ENCODE measurements at regions not wholly inside any gene's neighbourhood (a gene's known extent, or its start where the extent isn't known, plus 50 kb on each side); places are given as distances from the start of the nearest gene placed in this dataset.

DNA sequence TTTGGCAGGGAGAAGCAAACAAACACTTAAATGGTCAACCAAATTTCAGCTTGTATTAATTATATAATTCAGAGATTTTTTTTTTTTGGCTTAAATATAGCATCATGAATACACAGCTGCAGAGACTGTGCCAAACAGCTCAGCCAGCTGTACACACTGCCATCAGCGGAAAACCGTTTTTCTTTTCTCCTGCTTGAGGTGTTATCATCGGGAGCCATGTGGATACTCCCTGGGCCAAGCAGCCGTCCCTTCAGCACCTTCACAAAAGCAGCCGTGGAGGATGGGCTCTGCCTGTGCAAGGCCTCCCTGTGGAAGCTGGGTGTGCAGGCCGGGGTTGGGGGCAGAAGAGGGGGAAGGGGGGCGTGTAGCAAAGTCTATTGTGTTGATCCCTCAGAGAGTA, 85.0 kb downstream of the NUF2 start:
- DNase-seq, result no peak

DNA sequence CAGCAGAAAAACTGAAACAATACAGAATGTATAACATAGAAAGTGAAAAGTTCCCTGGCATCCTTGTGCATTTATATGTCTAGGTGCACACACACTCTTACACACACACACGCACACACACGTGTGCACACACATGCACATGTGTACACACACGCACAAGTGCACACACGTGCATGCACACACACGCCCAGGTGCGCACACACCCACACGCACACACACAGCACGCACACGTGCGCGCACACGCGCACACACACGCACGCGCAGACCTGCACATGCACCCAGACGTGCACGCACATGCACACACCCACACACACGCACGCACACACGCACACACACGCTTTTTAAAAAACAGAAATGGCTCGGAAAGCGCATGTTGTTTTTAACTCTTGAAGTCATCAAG, 86.5 kb downstream of the NUF2 start:
- DNase-seq, result no peak

DNA sequence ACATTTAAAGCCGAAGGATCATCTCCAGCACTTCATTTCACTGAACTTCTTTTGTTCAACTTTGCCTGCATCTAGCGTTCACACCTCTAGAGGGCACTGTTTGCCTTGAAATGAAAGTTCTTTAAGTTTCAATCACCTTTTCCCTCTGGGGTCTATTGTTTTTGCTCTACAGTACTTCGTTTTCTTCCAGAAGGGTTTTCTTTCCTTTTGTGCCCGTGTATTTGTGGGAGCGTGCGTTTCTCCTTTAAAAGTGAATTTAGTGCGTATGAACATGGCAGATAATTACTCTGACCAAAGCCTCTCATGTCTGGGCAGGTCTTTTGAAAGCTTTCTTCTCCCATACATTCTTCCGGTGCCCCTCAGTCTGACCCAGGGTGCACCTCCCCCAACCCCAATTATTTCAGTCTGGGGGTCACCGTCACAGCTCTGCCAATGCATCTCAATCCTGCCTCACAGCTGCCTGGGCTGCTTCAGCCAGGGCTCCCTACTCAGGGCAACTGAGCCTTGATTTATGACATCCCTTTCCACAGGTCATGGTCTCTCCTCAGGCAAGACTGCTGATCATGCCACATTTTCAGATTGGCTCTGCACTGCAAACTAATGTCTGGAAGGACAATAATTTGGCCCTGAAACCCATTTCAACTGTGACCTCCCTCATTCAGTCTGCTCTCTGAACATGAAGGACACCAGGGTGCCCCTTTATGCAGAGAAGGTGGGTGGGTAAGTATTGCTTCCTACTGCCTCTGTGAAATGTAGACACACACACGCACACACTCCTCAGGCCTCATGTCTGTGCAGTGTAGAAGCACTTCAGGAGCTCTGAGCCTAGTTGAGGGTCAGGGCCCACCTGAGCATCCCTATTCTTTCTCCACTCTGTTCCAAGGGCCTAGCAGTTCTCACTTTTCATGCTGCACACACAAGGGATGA, 88.6 kb downstream of the NUF2 start:
- DNase-seq, result peak; percentile 57

DNA sequence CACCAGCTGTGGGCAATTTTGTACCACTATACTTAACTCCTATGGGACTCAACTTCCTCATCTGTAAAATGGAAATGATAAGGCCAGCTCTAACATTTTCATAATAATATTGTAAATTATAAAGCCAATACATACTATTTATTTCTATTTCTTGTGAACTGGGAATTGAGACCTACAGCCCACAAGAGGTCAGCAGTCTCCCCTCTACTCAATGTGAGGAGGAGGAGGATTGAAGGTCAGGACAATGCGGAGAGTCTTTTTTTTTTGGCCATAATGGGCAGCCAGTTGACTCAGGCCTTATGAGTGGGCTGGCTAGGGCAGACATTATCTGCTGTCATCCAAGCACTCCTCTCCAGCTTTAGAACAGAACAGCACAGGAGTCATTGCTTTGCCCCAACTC, 90.5 kb downstream of the NUF2 start:
- no peak for DNase-seq

DNA sequence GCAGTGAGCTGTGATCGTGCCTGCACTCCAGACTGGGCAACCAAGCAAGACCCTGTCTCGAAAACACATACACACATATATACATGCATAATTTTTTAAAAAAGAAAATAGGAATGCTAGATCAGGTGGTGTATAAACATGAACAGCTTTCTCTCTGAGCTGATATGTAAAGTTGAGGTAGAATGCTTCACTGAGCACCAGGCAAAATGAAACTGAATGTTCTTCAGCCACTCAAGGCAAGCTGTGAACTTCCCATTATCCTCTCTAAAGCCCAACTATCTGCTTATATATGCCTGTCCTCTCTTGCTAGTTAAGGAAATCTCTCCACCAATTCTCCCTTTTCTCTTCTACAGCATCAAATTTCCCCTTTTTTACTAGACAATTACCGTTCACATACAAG, 93.0 kb downstream of the NUF2 start:
- no peak for DNase-seq

DNA sequence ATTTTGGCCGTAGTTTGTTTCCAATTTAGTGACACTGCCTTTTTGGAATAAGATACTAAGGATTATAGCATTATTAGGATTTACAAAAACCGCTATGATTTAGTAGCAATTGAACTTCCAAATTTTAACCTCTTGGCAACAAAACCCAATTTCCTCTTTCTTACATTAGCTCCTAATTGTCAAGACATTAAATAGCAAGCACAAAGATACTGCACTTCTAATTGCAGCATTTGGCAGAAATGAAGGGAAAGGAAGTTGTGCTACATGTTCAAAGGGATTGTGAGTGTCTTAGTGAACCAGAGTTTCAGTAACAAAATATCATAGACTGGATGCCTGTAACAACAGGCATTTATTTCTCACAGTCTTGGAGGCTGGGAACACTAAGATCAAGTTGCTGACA, 99.9 kb downstream of the NUF2 start:
- no peak for DNase-seq

DNA sequence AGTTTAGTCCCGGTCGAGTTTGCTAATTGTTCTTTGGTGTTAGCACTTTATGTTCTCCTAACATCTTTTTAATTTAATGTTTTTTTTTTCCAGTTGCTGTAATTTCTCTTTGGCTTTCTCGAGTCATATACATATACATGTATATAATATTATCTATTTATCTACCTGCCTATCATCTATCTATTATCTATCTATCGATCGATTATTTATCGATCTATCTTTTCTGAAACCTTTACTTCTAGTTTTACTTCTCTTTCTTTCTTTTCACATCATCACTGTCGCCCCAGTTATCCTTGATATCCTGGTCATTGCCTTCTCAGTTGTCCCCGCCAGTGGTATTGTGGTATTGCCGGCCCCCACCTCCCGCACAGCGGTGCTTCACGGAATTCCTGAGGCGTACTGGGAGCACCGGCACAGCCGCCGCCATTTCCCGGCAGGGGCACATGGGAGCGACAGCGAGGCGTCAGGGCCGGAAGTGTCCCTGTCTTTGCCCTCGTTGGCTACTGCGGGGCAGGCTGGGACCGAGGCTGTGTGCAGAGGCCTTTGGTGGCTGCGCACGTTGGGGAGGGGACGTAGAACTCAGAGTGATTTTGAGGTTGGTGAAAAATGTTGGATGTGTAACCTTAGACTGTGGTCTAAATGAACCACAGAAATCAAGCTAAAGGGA, 101.1 kb downstream of the NUF2 start:
- no peak for DNase-seq

DNA sequence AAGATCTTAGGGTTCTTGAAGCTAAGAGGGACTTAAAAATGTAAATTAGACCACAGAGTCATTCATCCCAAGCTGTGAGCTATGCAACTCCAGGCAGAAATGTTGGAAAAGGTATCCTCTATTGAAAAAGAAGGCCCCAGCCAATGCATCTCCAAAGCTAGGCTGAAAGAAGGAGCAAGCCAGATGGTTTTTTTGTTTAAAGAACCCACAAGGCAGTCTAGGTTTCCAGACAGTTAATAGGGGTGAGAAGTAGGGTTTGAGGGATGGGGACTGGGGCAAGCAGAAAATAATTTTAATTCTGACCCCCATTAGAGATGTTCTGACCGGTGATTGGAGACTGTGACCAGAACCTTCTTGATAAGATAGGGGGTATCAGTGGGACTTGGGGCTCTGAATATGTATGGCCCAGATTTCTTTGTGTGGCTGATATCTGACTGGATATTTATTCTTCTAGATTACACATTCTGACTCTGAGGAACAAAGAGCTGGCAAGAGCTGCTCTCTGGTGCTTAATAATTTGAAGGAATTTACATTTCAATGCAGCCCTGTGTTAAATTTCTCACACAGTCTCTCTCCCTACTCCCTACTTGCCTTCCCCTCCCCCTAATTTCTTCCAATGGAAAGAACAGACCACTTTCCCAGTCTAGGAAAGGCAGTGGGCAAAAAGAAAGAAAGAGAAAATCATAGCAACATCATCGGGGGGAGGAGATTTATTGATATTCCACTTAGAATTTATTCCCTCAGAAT, 104.9 kb downstream of the NUF2 start:
- DNase-seq, result no peak

DNA sequence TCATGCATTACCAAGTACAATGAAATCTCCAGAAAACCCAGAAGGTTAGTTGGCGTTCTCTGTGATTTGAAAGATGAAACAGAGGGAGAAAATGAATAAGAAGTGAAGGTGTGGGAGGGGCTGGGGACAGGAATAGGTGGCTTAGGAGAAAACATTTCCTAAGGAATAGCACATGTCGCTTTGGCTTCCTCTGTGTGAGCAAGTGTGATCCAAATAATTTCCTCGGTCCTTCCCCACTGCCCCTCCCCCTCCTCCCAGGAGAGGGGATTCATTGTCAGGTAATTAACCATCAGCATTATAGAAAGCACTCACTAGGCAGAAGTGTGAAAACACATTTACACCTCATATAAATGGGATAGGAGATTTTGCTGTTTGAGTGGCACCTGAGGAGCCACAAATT, 105.5 kb downstream of the NUF2 start:
- DNase-seq, result no peak

DNA sequence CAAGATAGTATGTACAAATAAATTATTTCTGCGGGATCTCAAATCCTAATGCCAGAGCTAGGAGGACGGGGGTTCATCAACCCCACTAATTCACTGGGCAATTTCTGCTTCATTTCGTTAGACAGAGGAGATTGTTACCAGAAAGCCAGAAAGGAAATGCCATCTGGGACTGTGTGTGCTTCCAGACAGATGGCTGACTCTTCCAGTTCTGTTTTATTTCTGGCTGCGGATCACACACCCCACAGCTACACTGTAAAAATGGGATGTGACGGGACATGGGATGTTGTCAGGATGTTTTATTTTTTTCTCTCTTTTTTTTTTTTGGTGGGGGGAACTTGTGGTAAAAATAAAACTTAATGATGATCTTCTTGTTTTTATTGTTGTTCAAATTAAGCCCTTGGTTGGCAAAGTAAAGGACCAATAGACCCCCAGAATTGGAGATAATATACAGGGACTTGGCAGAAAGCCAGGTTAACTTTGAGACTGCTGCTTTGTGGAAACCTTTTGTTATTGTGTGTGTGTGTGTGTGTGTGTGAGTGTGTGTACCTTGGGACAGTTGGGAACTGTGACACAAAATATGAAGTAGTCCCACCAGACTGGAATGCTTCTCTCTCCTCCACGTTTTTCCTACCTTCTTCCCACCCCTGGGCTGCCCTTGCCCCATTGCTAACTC, 114.5 kb downstream of the NUF2 start:
- no peak for DNase-seq

DNA sequence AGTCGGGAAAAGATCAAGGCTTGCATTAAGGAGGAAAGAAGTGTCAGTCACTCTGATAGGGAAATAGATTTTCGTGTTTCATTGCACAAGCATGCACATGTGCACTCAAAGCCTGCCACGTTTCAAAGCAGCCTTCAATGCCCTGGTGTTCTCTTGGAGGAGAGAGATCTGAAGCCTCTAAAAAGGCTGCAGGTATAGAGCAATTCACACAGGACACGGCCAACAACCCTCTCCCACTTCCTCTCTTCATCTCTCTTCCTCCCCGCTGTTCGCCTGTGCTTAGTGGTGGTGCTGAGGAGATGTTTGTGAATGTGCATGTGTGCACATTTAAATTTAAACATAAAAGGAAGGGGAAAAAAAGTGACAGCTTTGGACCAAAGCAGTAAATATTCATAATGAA, 117.7 kb downstream of the NUF2 start:
- DNase-seq, result no peak

DNA sequence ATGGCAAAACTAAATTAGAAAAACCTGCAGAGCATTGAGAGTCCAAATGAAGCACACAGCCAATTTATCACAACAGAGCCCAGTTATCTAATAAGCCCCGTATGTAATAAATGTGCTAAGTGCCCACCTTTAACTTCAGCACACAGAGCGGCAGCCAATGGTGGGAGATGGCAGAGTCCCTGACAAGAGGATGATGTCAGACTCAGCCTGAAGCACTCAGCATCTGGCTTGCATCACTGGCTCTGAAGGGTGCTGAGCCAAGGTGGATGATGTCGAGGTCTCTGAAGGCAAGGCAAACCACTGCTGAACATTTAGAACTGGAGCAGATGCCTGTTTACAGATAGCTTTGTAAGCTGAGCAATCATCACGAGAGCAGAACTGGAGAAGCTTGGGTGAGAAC, 118.3 kb downstream of the NUF2 start:
- DNase-seq, result no peak

DNA sequence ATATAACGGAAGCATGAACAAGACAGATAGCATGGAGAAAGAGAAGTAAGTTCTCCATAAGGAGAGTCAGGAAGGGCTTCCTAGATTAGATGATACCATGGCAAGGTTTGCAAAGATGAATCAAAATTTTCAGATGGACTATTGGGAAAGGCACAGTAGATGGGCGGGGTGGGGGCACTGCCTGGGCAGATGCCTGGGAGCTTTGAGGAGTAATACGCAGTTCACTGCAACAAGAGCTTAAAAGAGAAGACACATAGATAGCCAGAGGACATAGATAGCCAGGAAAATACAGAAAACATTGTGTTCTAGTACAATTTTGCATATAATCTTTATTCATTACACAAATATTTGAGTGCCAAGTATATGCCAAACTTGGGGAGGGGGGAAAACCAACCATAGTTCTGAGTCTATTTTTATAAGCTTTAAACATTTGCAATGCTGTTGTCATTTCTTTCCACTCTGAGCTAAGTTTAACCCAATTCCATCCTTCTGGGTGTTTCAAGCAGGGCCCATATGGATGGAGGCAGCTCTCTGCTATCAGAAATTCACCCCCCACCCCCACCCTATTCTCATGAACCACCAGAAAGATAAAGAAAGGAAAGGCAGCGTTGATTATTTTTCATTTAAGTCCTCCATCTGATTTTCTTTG, 120.6 kb downstream of the NUF2 start:
- DNase-seq, result no peak

DNA sequence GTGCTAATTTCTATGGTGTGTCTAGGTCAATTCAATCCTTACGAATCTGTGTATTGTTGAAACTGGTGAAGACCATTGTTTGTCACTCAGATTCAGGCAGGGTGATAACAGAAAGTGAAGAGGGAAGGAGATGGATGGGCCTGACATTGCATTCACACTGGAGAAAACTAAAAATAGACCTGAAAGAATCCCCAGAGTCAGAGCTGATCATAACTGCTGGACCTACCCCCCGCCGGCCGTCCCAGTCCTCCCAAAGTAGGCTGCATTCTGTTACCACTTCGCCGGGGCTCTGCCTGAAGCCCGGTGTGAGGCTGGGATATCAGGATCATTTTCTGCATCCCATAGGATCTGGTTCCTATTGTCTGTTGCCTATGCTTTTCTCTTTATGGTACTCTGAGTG, 121.1 kb downstream of the NUF2 start:
- DNase-seq, result no peak

DNA sequence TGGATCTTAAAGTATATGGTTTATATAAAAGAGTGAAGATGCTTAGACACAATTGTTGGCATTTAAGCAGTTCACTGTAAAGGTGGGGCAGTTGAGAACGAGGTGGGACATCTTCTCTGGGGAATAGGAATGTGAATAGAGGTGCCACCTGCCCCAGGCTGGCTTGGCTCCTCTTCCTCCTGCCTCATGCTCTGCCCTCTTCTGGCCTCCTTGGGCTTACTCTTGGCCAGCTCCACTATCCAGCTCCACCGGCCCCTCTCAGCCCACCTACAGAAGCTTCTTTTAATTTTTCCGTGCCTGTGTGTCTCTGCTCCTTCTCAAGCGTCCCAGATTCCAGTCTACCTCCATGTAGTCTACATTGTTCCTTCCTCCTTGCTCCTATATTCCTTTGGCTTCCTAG, 122.1 kb downstream of the NUF2 start:
- DNase-seq, result no peak

DNA sequence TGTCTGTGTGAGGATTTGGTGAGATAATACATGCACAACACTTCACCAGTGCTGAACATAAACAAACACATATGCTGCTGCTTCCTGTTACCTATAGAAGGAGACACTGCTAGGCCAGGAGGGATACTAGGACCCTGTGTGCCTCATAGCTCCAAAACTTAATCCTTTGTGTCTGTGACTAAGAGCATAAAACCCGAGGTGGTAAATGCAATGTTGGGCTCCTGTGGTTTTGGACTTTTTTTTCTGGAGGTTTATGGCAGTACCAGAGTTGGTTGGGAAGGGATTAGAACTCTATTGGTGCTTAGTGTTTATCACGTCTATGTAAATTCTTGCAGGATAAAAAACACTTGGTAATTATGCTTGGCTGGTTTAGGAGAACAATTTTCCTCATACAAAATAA, 122.9 kb downstream of the NUF2 start:
- DNase-seq, result no peak

DNA sequence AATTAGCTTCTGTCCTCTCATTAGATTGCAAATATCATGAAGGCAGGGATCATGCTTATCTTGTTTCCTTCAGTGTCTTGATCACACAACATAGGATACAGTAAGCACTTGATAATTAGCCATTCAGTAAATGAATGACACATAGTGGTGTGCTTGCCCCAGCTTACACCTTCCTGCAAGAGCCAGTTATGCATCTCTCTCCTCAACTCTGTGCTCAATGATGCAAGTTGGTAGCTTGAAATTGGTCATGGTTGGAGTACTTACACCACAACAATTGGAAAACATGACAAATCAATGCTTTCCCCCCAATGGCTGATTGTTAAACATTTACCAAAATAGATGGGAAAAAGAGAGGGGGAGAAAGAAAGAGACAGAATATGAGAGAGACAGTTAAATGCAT, 129.2 kb downstream of the NUF2 start:
- DNase-seq, result no peak

DNA sequence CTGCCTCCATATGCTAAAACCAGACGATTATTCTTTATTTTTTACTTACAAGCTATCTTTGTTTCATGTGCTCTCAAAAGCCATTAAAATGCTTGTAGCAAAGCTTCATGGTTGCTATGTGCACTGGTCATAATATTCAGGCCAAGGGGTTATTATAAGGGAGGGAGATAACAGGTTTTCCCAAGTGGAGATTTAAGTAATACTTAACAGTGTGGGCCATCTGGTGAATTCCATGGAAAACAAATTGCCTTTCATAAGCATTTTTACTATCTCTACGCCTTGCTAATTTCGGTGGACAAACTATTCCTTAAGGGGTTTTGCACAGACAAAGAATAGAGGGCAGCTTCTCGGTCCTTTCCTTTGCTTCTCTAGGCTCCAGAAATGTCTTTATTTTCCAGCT, 137.8 kb downstream of the NUF2 start:
- DNase-seq, result no peak

DNA sequence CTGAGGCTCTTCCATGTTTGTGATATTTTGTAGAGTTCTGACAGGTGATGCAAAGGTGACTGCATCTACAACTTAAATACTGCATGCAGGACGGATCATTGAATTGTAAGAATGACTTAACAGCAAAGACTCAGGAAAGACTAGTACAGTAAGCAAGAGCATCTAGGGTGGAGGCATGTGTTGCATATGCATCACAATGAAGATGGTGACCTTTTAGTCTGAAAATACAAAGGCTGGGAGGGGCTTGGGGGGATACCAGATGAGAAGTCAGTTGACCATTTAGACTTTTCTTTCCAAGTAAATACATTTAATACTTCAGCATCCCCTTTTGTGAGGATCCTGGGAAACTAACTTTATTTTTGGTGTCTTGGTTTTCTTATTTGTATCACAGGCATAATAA, 145.5 kb downstream of the NUF2 start:
- no peak for DNase-seq

DNA sequence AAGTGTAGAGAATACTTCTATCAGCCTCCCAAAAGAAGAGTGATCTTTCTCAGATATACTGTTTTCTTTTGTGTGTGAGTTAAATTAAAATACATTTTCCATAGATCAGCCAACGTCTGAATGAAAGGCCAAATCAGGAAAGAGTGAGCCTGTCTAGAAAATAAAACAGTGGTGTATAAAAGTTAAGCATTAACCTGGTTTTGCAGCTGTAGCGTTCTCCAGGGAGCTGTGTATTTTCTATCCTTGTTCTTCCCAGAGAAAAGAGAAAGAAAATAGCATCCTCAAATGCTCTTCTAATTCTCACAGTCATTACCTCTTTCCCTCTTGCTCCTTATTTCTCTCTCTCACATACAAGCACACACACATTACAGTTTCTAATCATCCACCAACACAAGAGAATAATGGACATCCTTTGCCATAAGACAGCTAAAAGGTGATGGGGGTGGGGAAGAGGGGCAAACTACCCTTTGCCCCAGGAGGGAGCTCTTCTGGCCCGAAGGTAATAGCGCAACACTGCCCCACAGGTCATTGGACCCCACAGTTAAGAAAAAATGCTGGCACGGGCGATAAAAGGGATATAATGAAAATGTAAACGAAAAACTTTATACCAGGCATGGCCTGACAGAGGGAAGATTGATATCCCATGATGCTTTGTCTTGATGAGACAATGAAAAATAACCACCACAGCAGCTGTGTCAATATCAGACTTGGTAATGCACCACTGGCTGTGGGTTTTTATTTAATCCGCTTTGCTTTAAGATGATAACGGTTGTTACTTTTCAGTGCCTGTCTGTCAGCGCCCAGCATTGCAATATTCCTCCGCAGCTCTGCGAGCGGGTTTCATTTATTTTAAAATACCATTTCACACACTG, 150.3 kb downstream of the NUF2 start:
- DNase-seq, result no peak

DNA sequence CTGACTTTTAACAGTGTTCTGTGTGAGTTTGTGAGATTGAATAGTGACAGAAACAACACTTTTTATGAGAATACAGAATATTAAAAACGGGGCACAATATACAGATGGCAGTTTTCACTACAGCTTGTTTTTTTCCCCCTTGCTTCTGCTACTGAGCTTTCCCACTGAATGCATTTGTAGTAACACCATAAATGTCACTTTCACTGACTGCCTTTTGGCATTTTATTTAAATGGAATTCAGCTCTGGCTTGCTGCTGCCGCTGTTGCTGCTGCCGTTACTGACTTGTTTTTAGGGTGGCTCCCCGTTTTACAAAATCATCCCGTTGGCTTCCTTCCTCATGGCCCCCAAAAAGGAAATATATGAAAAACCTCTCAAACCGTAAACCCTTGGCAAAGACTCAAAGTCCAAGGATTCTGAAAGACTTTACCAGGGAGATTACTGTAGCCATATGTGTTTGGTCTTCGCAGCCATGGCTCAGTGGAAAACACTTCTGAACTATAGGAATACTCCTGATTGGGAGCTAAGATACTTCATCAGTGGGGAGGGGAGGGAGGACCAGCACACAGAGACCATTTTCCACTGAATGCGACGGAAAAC, 151.0 kb downstream of the NUF2 start:
- no peak for DNase-seq
